ENCODE measurements at regions not wholly inside any gene's neighbourhood (a gene's known extent, or its start where the extent isn't known, plus 50 kb on each side); places are given as distances from the start of the nearest gene placed in this dataset.

DNA sequence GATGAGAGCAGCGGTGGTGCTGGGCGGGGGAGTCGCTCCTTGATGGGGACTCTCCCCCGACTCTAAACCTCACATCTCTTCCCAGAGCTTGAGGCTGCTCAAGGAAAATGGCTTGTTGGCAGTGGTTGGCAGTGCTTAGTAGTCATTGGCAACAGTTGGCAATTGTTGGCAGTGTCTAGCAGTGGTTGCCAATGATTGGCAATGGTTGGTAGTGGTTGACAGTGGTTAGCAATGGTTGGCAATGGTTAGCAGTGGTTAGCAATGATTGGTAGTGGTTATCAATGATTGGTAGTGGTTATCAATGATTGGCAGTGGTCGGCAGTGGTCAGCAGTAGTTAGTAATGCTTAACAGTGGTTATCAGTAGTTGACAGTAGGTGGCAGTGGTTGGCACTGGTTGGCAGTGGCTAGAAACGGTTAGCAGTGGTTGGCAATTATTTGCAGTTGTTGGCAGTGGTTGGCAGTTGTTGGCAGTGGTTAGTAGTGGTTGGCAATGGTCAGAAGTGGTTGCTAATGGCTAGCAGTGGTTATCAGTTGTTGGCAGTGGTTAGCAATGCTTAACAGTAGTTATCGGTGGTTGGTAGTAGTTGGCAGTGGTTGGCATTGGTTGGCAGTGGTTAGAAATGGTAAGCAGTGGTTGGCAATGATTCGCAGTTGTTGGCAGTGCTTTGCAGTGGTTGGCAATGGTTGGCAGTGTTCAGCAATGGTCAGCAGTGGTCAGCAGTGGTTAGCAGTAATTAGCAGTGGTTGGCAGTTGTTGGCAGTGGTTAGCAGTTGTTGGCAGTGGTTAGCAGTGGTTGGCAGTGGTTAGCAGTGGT, 85.4 kb upstream of the OTOS start:
- H3K79me2 ChIP-seq (ENCODE audit: control insufficient read depth, insufficient read depth, low read length), result no peaks in the 10 kb centered on the region
- H3K4me2 ChIP-seq (ENCODE audit: control insufficient read depth, insufficient read depth), result no peak overlapping the region
- DNase-seq (ENCODE audit: low read depth, low spot score) (no peak), ATAC-seq (no peak), FAIRE-seq (no peak)
- ChIA-PET RAD21 (ENCODE audit: unreplicated experiment) (no interaction called here), SMC1A (ENCODE audit: uncharacterized antibody, unreplicated experiment) (no interaction called here), CTCF (interaction anchor here (1.1 kb wide), 1 partner anchor 201 kb away, joined by 3 read pairs; no protein-coding TSS in a partner anchor), POLR2A (no interaction called here)
- in situ Hi-C loops (cut with MboI), result no loop called here
- H3K27me3 ChIP-seq (replicated peaks in 1 of 2; ENCODE audit: control insufficient read depth in 2 of 2, insufficient read depth in 2 of 2, low read length in 1 of 2), result no peaks in the 10 kb centered on the region; a peak in 2 of 4 replicates
- H4K20me1 ChIP-seq (ENCODE audit: control insufficient read depth, insufficient read depth), result no peaks in the 10 kb centered on the region
- no peak overlapping the region for H3K27ac ChIP-seq (ENCODE audit: control insufficient read depth, insufficient read depth)
- no peak overlapping the region for H2AFZ ChIP-seq (ENCODE audit: control insufficient read depth, low read depth, low read length)
- no peaks in the 10 kb centered on the region; the same call in 2 of the 3 replicates for H3K9me3 ChIP-seq (replicated peaks; ENCODE audit: control insufficient read depth, insufficient read depth, low read length)
- BruUV-seq (replicated peaks), result no TSS peak
- no peaks in the 10 kb centered on the region for H3K4me1 ChIP-seq (ENCODE audit: control insufficient read depth, insufficient read depth, low read length)
- H3K9ac ChIP-seq (ENCODE audit: control insufficient read depth, insufficient read depth, low read length), result no peak overlapping the region
- no peaks in the 10 kb centered on the region for H3K36me3 ChIP-seq (ENCODE audit: control insufficient read depth in 2 of 2, insufficient read depth in 2 of 2, low read length in 1 of 2)
- 49% methylated on average over 8 of the region's 8 CpGs for WGBS (ENCODE audit: insufficient coverage, insufficient replicate concordance, low lambda C conversion rate, missing lambda C conversion rate)
- intact Hi-C loops (cut with micrococcal nuclease; ENCODE audit: unreplicated experiment), result no loop called here
- no peak overlapping the region for H3K4me3 ChIP-seq
- no peak for TF ChIP-seq GATAD2B (conservative IDR thresholded peaks at IDR 0.05; ENCODE audit: low read depth)
- peak; percentile 41; the same call in 1 of the 2 replicates for TF ChIP-seq NFIC (IDR thresholded peaks at IDR 0.05; ENCODE audit: low read depth, low read length)
- TF ChIP-seq, protein P1, sequence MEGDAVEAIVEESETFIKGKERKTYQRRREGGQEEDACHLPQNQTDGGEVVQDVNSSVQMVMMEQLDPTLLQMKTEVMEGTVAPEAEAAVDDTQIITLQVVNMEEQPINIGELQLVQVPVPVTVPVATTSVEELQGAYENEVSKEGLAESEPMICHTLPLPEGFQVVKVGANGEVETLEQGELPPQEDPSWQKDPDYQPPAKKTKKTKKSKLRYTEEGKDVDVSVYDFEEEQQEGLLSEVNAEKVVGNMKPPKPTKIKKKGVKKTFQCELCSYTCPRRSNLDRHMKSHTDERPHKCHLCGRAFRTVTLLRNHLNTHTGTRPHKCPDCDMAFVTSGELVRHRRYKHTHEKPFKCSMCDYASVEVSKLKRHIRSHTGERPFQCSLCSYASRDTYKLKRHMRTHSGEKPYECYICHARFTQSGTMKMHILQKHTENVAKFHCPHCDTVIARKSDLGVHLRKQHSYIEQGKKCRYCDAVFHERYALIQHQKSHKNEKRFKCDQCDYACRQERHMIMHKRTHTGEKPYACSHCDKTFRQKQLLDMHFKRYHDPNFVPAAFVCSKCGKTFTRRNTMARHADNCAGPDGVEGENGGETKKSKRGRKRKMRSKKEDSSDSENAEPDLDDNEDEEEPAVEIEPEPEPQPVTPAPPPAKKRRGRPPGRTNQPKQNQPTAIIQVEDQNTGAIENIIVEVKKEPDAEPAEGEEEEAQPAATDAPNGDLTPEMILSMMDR (IDR thresholded peaks at IDR 0.05 in 2 of 3, conservative IDR thresholded peaks at IDR 0.05 in 1 of 3; ENCODE audit: control insufficient read depth in 2 of 3, extremely low read depth in 1 of 3, insufficient read depth in 1 of 3, low read depth in 3 of 3, low read length in 3 of 3), result peak in 2 of 3 experiments; percentile 6 to 24; a peak in 2 of 6 replicates
- TF ChIP-seq ZNF207 (IDR thresholded peaks at IDR 0.05; ENCODE audit: borderline replicate concordance), result no peak
- TF ChIP-seq, protein P2, sequence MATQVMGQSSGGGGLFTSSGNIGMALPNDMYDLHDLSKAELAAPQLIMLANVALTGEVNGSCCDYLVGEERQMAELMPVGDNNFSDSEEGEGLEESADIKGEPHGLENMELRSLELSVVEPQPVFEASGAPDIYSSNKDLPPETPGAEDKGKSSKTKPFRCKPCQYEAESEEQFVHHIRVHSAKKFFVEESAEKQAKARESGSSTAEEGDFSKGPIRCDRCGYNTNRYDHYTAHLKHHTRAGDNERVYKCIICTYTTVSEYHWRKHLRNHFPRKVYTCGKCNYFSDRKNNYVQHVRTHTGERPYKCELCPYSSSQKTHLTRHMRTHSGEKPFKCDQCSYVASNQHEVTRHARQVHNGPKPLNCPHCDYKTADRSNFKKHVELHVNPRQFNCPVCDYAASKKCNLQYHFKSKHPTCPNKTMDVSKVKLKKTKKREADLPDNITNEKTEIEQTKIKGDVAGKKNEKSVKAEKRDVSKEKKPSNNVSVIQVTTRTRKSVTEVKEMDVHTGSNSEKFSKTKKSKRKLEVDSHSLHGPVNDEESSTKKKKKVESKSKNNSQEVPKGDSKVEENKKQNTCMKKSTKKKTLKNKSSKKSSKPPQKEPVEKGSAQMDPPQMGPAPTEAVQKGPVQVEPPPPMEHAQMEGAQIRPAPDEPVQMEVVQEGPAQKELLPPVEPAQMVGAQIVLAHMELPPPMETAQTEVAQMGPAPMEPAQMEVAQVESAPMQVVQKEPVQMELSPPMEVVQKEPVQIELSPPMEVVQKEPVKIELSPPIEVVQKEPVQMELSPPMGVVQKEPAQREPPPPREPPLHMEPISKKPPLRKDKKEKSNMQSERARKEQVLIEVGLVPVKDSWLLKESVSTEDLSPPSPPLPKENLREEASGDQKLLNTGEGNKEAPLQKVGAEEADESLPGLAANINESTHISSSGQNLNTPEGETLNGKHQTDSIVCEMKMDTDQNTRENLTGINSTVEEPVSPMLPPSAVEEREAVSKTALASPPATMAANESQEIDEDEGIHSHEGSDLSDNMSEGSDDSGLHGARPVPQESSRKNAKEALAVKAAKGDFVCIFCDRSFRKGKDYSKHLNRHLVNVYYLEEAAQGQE (IDR thresholded peaks at IDR 0.05; ENCODE audit: low read depth, low read length), result no peak
- TF ChIP-seq POLR2A (IDR thresholded peaks at IDR 0.05; ENCODE audit: low read depth, low read length), result no peak
- no peak for TF ChIP-seq STAT3 (IDR thresholded peaks at IDR 0.05; ENCODE audit: low read depth, low read length)
- TF ChIP-seq TCF7 (IDR thresholded peaks at IDR 0.05; ENCODE audit: borderline replicate concordance), result no peak
- TF ChIP-seq CBX3 (IDR thresholded peaks at IDR 0.05; ENCODE audit: borderline replicate concordance, low read depth), result no peak
- no peak for TF ChIP-seq NR2F1 (conservative IDR thresholded peaks at IDR 0.05)
- TF ChIP-seq CREM (IDR thresholded peaks at IDR 0.05; ENCODE audit: low read depth), result no peak
- peak; percentile 84; the same call in 1 of the 2 replicates for TF ChIP-seq TCF3 (IDR thresholded peaks at IDR 0.05; ENCODE audit: borderline replicate concordance, insufficient read depth, low read depth, low read length)
- TF ChIP-seq, protein P3, sequence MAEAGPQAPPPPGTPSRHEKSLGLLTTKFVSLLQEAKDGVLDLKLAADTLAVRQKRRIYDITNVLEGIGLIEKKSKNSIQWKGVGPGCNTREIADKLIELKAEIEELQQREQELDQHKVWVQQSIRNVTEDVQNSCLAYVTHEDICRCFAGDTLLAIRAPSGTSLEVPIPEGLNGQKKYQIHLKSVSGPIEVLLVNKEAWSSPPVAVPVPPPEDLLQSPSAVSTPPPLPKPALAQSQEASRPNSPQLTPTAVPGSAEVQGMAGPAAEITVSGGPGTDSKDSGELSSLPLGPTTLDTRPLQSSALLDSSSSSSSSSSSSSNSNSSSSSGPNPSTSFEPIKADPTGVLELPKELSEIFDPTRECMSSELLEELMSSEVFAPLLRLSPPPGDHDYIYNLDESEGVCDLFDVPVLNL (IDR thresholded peaks at IDR 0.05; ENCODE audit: low read depth, low read length), result no peak
- TF ChIP-seq, protein P4, sequence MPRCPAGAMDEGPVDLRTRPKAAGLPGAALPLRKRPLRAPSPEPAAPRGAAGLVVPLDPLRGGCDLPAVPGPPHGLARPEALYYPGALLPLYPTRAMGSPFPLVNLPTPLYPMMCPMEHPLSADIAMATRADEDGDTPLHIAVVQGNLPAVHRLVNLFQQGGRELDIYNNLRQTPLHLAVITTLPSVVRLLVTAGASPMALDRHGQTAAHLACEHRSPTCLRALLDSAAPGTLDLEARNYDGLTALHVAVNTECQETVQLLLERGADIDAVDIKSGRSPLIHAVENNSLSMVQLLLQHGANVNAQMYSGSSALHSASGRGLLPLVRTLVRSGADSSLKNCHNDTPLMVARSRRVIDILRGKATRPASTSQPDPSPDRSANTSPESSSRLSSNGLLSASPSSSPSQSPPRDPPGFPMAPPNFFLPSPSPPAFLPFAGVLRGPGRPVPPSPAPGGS (IDR thresholded peaks at IDR 0.05; ENCODE audit: borderline replicate concordance, insufficient read depth, low read depth, low read length, poor library complexity, severe bottlenecking), result peak; percentile 98

Data from GM12878 (cell line).